Stomach (tissue), 8 donors: ENCODE measurements at regions not wholly inside any gene's neighbourhood (a gene's known extent, or its start where the extent isn't known, plus 50 kb on each side); places are given as distances from the start of the nearest gene placed in this dataset.

Experiments used
- DNase-seq, 2 donors: peaks; one replicate each; pipeline versions ENCODE4 v3.0.0 to v3.0.0-alpha.2; 2013 to 2019
- H3K27ac ChIP-seq, 5 donors: fragments of 200-600 bp in 4 of 5; sonication (generic) in 4 of 5; one replicate each; pipeline ENCODE4 v1.5.1; 2013 to 2019; ENCODE audit warnings: mild to moderate bottlenecking in 1 of 5, moderate library complexity in 1 of 5
- H3K27me3 ChIP-seq, 3 donors: fragments of 200-600 bp; sonication (generic); one replicate each; pipeline ENCODE4 v1.5.1; 2017 to 2019; ENCODE audit warnings: mixed run types in 1 of 3
- H3K36me3 ChIP-seq, 4 donors: fragments of 200-600 bp; sonication (generic); 1 replicate in 3 of 4; 2 replicates in 1 of 4; pipeline ENCODE4 v1.5.1; 2016 to 2019
- H3K4me1 ChIP-seq, 4 donors: fragments of 200-600 bp; sonication (generic); one replicate each; pipeline ENCODE4 v1.5.1; 2016 to 2019
- H3K4me3 ChIP-seq, 4 donors: fragments of 200-600 bp; sonication (generic) in 3 of 4; one replicate each; pipeline ENCODE4 v1.5.1; 2016 to 2019; ENCODE audit warnings: mild to moderate bottlenecking in 1 of 4
- H3K9me3 ChIP-seq, 4 donors: fragments of 200-600 bp; sonication (generic); one replicate each; pipeline ENCODE4 v1.5.1; 2016 to 2019
- EP300 ChIP-seq: sonication (generic); formaldehyde crosslinking; IDR thresholded peaks from one replicate; pipeline ENCODE4 v1.6.1; 2017; ENCODE audit warnings: antibody characterized with exemption
- POLR2A ChIP-seq, 4 donors: fragments of 450-650 bp; IDR thresholded peaks; one replicate each; pipeline ENCODE4 v1.6.1; 2016; ENCODE audit warnings: antibody characterized with exemption in 4 of 4, control low read depth in 2 of 4, mild to moderate bottlenecking in 1 of 4, moderate library complexity in 1 of 4
- POLR2AphosphoS5 ChIP-seq, 3 donors: sonication (generic); formaldehyde crosslinking; IDR thresholded peaks; one replicate each; pipeline ENCODE4 v1.6.1; 2016; ENCODE audit warnings: antibody characterized with exemption in 3 of 3
- WGBS, 5 donors: extraction: QIAGEN DNeasy Blood & Tissue Kit in 3 of 5; methylation state at CpG; one replicate each; pipeline versions ENCODE4 v1.1.5 to v1.1.7; 2013 to 2018; 5-methylcytosine and 5-hydroxymethylcytosine counted together
- intact Hi-C: fragments of 100-400 bp; cut with DNase I; formaldehyde crosslinking; loops from one replicate; pipeline ENCODE4 v1.15.1; 2023; ENCODE audit warnings: low total_unique reads
- TF ChIP-seq, protein P1 (sequence below), 7 experiments: fragments of 450-650 bp in 4 of 7; fragments of 200-600 bp in 3 of 7; sonication (generic) in 3 of 7; IDR thresholded peaks; one replicate each; pipeline ENCODE4 v1.5.1; 2016 to 2019; ENCODE audit warnings: antibody characterized with exemption in 7 of 7, control low read depth in 2 of 7, mild to moderate bottlenecking in 1 of 7
- donor health status: healthy with polysubstance abuse.
- donor health status: Bipolar disorder and iron deficiency.
- donor health status: healthy.

DNA sequence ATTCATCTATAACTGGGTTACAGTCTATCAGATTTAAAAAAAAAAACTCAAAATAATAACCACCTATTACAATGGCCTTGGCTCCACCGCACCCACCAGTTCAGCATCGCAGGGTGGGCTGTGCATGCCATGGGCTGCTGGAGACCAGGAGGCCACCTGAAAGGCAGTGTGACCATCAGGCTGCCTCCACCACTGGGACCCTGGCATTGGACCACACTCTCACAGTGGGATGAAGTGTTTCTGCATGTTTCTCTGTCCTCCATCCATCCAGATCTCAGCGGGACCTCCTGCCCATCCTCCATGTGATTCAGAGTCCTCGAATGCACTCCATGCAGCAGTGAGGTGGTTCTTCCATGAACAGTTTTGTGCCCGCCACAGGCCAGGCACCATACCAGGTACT, 206.1 kb upstream of the CST7 start:
- intact Hi-C loops: no loop called here
- H3K27me3 ChIP-seq: no peaks in the 10 kb centered on the region
- no peaks in the 10 kb centered on the region for H3K9me3 ChIP-seq
- no peak for DNase-seq
- no peak overlapping the region for H3K27ac ChIP-seq
- H3K36me3 ChIP-seq: no peaks in the 10 kb centered on the region
- TF ChIP-seq, protein P1, sequence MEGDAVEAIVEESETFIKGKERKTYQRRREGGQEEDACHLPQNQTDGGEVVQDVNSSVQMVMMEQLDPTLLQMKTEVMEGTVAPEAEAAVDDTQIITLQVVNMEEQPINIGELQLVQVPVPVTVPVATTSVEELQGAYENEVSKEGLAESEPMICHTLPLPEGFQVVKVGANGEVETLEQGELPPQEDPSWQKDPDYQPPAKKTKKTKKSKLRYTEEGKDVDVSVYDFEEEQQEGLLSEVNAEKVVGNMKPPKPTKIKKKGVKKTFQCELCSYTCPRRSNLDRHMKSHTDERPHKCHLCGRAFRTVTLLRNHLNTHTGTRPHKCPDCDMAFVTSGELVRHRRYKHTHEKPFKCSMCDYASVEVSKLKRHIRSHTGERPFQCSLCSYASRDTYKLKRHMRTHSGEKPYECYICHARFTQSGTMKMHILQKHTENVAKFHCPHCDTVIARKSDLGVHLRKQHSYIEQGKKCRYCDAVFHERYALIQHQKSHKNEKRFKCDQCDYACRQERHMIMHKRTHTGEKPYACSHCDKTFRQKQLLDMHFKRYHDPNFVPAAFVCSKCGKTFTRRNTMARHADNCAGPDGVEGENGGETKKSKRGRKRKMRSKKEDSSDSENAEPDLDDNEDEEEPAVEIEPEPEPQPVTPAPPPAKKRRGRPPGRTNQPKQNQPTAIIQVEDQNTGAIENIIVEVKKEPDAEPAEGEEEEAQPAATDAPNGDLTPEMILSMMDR (IDR thresholded peaks at IDR 0.05): no peak
- TF ChIP-seq EP300: no peak
- TF ChIP-seq POLR2AphosphoS5 (IDR thresholded peaks at IDR 0.05): no peak
- no peak for TF ChIP-seq POLR2A (IDR thresholded peaks at IDR 0.05)
- no peak overlapping the region for H3K4me3 ChIP-seq
- H3K4me1 ChIP-seq: peaks cover 4 to 9% (median 6%) of the 10 kb centered on the region in 4 donors
- 93 to 97% (median 95%) methylated on average over 5 of the region's 5 CpGs for WGBS, 5 donors

DNA sequence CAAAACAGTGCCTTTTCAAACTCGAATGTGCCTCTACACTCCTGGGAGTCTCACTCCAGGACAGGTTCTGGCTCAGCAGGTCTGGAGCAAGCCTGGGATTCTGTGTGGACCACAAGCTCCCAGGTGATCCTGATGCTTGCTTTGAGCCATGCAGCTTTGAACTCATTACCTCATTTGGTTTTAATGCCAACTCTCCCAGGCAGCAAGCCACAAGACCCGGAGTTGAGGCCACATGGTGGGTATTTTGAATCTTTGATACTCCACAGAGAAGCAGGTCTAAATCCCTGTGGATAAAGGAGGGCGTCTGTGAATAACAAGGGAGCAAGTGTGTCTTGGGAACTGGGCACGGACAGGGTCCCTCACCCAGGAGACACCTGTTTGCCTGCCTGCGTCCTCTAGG, 205.4 kb upstream of the CST7 start:
- intact Hi-C loops: no loop called here

DNA sequence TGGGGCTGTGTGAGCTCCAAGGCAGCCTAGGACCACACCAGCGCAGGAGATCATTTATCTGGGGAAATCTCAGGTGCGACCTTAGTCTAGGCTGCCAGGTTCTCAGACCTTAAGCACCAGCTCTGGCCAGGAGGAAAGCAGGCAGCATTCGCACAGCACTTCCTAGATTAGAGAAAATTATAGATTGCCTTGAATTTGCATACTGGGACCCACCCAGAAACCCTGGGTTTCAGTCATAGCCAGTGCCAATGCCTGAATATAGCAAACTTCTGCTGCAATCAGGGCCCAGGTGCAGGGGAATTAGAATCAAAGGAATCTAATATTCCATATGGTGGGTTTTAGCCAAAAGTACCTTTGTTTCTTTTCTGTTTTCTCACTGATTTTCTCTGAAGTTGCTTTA, 204.3 kb upstream of the CST7 start:
- Histone ChIP-seq H3K4me3 (no peak overlapping the region), H3K27me3 (no peaks in the 10 kb centered on the region), H3K36me3 (no peaks in the 10 kb centered on the region), H3K4me1 (peaks cover under 1 to 6% (median 4%) of the 10 kb centered on the region in 4 donors), H3K9me3 (no peaks in the 10 kb centered on the region), H3K27ac (no peak overlapping the region)
- TF ChIP-seq POLR2AphosphoS5 (IDR thresholded peaks at IDR 0.05) (no peak), POLR2A (IDR thresholded peaks at IDR 0.05) (no peak)
- 71 to 87% (median 75%) methylated on average over 2 to 3 of the region's 3 CpGs for WGBS, 5 donors
- no peak for DNase-seq
- intact Hi-C loops: no loop called here

More for the DNA sequence above, 205.4 kb upstream of the CST7 start:
- Histone ChIP-seq H3K9me3 (no peaks in the 10 kb centered on the region), H3K4me3 (no peak overlapping the region), H3K27ac (no peak overlapping the region), H3K36me3 (no peaks in the 10 kb centered on the region), H3K4me1 (peaks cover 4 to 9% (median 6%) of the 10 kb centered on the region in 4 donors), H3K27me3 (no peaks in the 10 kb centered on the region)
- 67 to 82% (median 74%) methylated on average over 5 of the region's 5 CpGs for WGBS, 5 donors
- DNase-seq: no peak
- TF ChIP-seq POLR2AphosphoS5 (IDR thresholded peaks at IDR 0.05) (no peak), EP300 (no peak), POLR2A (IDR thresholded peaks at IDR 0.05) (no peak)
- TF ChIP-seq, protein P1 (IDR thresholded peaks at IDR 0.05): no peak

DNA sequence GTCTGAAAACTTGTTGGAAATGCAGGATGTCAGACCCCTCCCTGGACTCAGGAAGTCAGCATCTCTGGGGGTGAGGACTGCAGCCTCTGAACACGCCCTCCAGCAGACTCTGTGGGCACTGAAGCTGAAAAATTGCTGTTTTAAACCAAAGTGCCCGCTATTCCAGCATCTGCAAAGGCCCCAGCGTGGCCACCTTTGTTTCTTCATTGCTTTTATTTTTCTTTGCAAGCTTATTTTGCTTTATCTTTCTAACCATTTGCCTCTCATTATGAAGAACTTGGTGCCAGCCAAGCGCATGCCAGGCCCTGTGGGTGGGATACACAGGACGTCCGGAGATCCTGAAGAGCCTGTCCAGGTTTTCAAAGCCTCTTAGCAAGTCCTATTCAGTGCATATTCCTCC, 203.9 kb upstream of the CST7 start:
- WGBS, 5 donors: 87 to 94% (median 92%) methylated on average over 6 of the region's 6 CpGs
- intact Hi-C loops: no loop called here
- TF ChIP-seq, protein P1 (IDR thresholded peaks at IDR 0.05): no peak
- TF ChIP-seq EP300: no peak
- no peak for TF ChIP-seq POLR2A (IDR thresholded peaks at IDR 0.05)
- TF ChIP-seq POLR2AphosphoS5 (IDR thresholded peaks at IDR 0.05): no peak
- Histone ChIP-seq H3K4me3 (no peak overlapping the region), H3K27me3 (no peaks in the 10 kb centered on the region), H3K36me3 (no peaks in the 10 kb centered on the region), H3K27ac (no peak overlapping the region), H3K4me1 (peaks cover 0 to 6% (median 4%) of the 10 kb centered on the region in 4 donors), H3K9me3 (no peaks in the 10 kb centered on the region)
- DNase-seq: no peak

DNA sequence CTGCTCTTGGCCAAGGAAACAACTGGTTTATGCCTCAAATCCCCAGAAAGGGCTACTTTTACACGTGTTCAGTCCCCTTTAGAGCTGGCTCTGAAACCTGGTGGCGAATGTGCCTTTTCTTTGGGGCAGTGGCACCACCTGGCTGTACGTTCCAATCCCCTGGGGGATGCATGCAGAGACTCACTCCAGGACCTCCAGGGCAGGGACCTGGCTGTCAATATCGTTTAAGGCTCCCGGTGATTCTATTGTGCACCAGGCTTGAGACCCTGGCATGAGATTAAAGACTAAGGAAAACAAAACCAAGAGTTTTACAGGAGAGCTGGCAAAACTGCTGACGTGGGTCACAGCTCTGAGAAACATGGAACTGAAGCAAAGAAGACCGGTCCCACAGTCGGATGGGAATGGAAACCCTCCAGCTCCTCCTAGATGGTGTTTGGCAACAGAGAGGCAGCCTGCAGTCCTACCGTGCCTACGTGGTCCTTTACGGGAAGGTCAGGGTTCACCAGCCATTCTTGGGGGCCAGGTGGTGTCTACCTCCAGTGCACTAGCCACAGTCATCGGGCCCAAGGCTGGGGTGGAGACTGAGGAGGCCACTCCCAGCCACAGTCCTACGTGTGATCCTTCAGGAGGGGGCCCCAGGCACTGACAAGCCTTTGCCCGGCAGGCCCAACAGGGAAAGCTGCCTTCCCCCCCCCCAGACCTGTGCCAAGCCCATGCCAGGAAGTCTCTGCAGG, 203.3 kb upstream of the CST7 start:
- 60 to 87% (median 72%) methylated on average over 11 to 14 of the region's 14 CpGs for WGBS, 5 donors

More for the DNA sequence above, 203.3 kb upstream of the CST7 start:
- no peaks in the 10 kb centered on the region for H3K9me3 ChIP-seq
- peak overlapping the region in 1 of 5 donors; percentile 20 for H3K27ac ChIP-seq
- DNase-seq: no peak
- no peaks in the 10 kb centered on the region for H3K27me3 ChIP-seq
- no peak for TF ChIP-seq POLR2AphosphoS5 (IDR thresholded peaks at IDR 0.05)
- H3K4me3 ChIP-seq: no peak overlapping the region
- intact Hi-C loops: no loop called here
- H3K36me3 ChIP-seq: no peaks in the 10 kb centered on the region
- peaks cover 0 to 6% (median 4%) of the 10 kb centered on the region in 4 donors for H3K4me1 ChIP-seq
